NCI-H748 (cell line): ENCODE measurements at regions not wholly inside any gene's neighbourhood (a gene's known extent, or its start where the extent isn't known, plus 50 kb on each side); places are given as distances from the start of the nearest gene placed in this dataset.

Experiments
- DNase-seq: peaks from one replicate; lab custom pipeline; 2025; ENCODE audit not compliant: unreplicated experiment; lab: John Stamatoyannopoulos, UW

GRCh38 chr20:10724449-10725173 lies 50.8 kb upstream of the JAG1 start:
- DNase-seq: no peak

GRCh38 chr20:10728873-10729670 lies 55.3 kb upstream of the JAG1 start:
- no peak for DNase-seq

- no peak for DNase-seq
These were observed 56.0 kb upstream of the JAG1 start for GRCh38 chr20:10729785-10730184.

DNA sequence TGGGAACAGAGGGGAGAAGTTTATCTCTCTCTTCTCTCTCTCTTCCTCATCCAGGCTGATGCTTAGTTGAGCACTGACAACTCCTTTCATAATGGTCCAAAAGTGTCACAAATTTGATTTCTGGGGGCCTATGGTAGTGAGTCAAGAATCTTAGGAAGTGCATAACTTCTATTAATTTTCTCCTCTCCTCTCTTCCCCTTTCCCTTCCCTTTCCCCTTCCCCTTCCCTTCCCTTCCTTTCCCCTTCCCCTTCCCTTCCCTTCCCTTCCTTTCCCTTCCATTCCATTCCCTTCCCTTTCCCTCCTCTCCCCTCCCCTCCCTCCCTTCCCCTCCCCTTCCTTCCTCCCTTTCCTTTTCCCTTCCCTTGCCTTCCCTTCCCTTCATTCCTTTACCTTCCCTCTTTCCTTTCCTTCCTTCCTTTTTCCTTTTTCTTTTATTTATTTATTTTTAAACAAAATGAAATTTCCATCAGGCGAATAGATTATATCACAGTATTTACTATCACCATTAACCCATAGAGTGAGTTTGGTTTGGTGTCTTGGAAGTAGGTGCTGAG lies 56.9 kb upstream of the JAG1 start:
- DNase-seq: no peak

DNA sequence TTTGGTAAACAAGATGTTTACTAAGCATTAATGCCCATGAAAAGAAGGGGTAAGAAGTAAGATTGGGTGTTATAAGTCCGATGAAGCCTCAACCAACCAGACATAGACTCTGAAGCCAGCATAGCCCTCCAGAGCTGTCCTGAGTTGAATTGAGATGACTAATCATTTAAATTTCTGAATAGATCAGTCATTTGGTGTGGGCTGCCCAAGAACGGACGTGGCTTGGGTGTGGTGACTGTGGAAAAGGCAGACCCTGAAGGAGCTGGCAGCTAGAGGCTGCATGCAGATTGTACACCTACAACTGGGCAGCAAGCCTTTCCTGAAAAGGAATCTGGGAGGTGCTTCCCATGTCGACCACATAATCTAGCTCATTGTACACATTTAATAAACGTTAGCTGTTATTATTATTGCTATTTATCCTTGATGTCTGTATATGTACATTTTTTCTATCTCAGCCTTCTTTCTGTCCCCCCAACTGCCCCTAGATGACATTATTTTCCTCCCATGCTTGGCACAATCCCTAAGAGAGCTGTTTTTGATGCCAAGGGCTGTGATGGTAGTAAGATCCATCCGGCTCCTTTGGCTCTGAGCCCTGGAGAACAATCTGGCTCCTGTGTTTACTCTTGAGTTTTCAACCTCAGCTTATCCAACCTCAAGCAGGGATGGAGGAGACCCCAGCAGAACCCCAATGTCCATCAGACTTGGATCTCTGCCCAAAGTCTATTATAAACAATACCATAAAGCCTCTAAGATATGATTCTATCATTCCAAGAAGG lies 57.6 kb upstream of the JAG1 start:
- DNase-seq: no peak

DNA sequence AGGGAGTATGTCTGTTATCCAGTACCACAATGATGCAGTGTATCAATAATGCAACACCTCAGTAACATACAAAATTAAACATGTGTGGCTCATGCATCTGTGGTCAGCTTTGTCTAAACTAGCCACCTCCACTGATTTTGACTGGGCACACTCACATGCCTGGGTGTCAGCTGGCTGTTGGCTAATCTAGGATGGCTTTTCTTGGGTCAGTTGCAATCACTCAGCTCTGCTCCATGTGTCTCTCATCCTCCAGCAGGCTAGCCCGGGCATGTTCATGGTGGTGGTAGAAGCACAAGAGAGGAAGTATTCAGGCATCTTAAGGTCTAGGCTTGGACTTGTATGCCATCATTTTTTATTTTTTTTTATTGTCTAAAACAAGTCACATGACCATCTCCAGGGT lies 59.3 kb upstream of the JAG1 start:
- DNase-seq: no peak

GRCh38 chr20:10735195-10735949 lies 61.6 kb upstream of the JAG1 start:
- DNase-seq: no peak

DNA sequence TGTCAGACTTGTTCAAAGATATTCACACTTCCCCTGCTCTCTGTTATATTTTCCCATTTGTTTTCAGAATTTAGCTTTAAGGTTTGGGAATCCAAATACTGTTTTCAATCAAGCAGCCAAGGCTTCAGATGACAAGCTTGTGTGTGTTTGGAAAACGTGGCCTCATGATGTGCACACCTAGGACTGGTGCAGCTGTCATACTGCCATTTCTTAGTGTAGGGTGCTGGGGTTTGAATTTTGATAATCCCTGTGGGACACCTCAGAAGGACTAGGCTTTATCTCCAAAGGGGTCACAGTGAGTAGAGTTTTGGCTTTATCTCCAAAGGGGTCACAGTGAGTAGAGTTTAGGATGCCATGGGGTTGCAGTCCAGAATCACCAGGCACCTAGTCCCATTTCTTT lies 65.3 kb upstream of the JAG1 start:
- no peak for DNase-seq

DNA sequence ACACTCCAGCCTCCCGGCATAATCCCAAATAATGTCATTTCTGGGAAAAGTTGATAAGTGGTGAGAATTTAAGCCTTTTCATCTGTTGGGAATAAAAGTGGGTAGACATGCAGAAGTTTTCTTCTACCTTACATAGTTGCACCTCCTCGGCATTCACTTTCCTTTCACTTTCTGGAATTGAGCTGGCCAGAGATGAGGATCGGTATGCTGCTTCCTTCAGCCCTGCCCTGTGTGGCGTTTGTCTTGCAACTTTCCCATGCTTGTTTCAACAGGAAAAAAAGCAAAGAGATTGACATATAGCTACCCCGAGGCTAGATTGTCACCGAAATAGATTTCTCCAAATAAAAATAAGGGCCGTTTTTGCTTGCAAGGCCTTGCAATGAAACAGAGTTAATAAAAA lies 65.8 kb upstream of the JAG1 start:
- DNase-seq: no peak

DNA sequence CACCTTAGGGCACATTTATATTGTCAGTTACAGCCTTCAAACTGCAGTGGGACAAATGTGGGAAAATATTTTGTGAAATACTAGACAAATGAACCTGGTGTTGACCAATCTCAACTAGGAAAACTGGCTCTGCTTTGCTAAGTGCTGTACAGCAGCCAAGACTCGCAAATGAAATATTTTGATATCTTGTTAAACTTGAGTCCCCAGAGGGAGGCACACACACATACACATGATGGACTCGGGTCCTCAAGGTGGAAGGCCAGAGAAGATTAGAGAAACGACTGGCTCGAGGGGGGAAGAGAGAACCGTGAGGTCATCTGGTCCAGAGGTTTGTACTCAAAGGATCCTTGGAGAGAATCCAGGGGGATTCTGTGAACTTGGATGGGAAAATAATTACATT lies 67.3 kb upstream of the JAG1 start:
- no peak for DNase-seq

GRCh38 chr20:10745790-10746189 lies 72.0 kb upstream of the JAG1 start:
- DNase-seq: no peak

- no peak for DNase-seq
These were observed 73.2 kb upstream of the JAG1 start for GRCh38 chr20:10747019-10747418.

GRCh38 chr20:10749084-10749483 lies 75.3 kb upstream of the JAG1 start:
- DNase-seq: no peak

GRCh38 chr20:10752206-10752605 lies 78.4 kb upstream of the JAG1 start:
- no peak for DNase-seq

DNA sequence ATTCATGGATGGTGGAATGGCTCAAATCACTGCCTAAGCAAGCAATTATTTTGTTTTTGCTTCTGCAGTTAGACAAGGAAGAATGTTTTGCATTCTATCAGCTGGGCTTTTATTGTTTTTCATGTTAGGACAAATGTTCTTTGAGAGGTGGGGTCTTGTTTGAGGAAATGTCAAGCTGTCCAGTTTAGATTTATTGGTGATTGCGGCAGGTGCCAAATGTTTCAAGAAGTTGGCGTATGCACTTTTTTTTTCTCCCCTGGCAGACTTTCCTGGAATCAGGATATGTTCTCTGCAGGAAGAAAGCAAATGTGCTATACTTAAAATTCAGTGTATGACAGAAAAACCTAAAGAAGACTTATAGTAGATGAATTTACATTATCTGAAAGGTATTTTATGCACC lies 81.0 kb upstream of the JAG1 start:
- no peak for DNase-seq

DNA sequence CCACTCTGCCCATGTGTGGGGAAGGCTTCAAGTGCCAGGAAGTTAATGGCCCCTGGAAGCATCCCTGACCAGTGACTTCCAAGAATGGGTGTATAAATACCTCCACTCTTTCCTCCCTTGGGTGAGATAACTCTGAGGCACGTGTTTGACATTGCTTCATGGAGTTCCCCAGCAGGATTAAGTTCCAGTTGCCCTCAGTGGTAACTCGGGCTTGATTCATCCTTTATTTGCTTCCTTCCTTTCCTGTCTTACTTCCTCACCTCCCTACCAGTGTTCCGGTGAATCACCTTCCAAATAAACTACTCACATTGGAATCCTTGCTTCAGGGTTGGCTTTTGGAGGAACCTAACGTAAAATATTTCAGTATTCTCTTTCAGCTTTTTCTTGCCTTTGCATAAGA lies 84.6 kb upstream of the JAG1 start:
- DNase-seq: no peak

DNA sequence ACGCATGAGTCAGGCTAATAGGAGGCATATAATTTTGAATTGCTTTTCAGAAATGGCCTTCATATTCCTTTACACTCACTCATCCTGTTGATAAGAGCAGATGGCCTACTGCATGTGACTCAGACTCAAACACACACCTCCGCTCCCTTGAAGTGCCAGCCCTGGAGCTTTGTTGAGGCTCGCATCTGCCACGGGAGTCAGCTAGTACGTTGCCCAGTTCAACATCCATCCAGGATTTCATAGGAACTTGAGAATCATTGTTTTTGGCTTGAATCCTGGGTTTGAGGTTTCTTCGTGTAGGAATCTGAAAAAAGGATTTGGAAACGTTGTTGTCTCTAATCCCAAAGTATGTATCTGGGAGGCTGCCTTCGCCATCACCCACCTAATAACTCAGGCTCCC lies 87.4 kb upstream of the JAG1 start:
- no peak for DNase-seq

DNA sequence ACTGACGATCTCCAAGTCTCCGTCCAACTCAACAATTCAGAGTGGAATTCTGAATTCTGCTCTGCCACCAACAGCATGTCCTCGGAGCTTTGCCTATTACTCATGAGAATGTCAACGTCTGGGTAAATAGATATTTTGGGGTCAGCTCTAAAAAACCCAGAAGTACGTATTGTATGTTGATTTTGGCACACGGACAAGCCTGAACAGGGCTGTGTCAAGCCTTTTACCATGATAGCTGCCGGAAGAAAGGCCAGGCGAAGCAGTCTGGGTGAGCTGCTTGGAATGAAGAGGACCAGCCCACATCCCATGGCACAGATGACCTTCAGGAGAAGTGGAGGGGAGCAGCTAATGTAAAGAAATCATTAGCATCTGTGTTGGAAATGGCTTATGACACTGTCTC lies 88.0 kb upstream of the JAG1 start:
- DNase-seq: no peak

DNA sequence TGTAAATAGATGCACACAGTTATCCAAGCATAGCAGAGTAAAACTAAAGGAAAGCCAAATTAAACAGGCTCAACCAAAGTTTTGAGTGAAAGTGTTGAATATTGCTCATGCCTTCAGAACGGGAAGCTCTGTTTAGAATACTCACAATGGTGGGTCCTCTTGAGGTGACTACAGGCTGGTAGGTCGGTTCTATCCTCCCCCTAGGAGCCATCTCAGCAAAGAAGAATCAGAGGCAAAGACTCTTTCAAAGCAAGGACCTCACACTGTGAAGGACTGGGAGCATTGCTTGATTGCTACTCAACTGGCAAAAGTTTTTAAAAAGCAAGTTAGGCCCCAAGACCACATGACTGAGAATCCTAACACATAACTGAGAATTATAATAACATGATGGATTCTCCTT lies 88.4 kb upstream of the JAG1 start:
- DNase-seq: no peak

- DNase-seq: no peak
These were observed 89.3 kb upstream of the JAG1 start for GRCh38 chr20:10763112-10763511.

- no peak for DNase-seq
These were observed 95.9 kb upstream of the JAG1 start for GRCh38 chr20:10769700-10770099.
